ENCODE measurements at regions not wholly inside any gene's neighbourhood (a gene's known extent, or its start where the extent isn't known, plus 50 kb on each side); places are given as distances from the start of the nearest gene placed in this dataset.
A peak's percentile ranks its signal among the peaks of the same experiment; 100 is the strongest.

DNA sequence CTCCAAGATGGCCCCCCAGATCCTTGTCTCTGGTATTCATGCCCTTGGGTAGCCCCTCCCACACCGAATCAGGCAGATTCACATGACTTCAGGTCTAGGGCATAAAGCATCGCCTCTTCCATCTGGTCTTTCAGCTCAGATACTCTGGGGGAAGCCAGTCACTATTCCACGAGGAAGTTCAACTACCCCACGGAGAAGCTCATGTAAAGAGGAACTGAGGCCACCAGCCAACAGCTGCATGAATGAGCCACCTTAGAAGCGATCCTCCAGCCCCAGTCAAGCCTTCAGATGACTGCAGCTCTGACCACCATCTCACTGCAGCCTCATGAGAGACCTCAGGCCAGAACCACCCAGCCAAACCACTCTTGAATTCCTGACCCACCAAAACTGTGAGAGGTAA, 54.1 kb downstream of the SOCS3 start:
- Mint-ChIP-seq H3K4me1 (ENCODE audit: unreplicated experiment) (peaks cover 14% of the 10 kb centered on the region), H3K27me3 (ENCODE audit: unreplicated experiment) (peaks cover 6% of the 10 kb centered on the region), H3K9me3 (ENCODE audit: unreplicated experiment) (no peaks in the 10 kb centered on the region), H3K4me3 (ENCODE audit: unreplicated experiment) (no peak overlapping the region), H3K27ac (ENCODE audit: unreplicated experiment) (no peak overlapping the region), H3K36me3 (ENCODE audit: low read depth, unreplicated experiment) (no peaks in the 10 kb centered on the region)
- TF ChIP-seq, protein P1, sequence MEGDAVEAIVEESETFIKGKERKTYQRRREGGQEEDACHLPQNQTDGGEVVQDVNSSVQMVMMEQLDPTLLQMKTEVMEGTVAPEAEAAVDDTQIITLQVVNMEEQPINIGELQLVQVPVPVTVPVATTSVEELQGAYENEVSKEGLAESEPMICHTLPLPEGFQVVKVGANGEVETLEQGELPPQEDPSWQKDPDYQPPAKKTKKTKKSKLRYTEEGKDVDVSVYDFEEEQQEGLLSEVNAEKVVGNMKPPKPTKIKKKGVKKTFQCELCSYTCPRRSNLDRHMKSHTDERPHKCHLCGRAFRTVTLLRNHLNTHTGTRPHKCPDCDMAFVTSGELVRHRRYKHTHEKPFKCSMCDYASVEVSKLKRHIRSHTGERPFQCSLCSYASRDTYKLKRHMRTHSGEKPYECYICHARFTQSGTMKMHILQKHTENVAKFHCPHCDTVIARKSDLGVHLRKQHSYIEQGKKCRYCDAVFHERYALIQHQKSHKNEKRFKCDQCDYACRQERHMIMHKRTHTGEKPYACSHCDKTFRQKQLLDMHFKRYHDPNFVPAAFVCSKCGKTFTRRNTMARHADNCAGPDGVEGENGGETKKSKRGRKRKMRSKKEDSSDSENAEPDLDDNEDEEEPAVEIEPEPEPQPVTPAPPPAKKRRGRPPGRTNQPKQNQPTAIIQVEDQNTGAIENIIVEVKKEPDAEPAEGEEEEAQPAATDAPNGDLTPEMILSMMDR (IDR thresholded peaks at IDR 0.05; ENCODE audit: unreplicated experiment) = no peak
- DNase-seq (ENCODE audit: low spot score) = no peak

GRCh38 chr17:78304549-78305037, 55.3 kb downstream of the SOCS3 start:
- Mint-ChIP-seq H3K27ac (ENCODE audit: unreplicated experiment) (no peak overlapping the region), H3K4me3 (ENCODE audit: unreplicated experiment) (no peak overlapping the region), H3K9me3 (ENCODE audit: unreplicated experiment) (no peaks in the 10 kb centered on the region)

DNA sequence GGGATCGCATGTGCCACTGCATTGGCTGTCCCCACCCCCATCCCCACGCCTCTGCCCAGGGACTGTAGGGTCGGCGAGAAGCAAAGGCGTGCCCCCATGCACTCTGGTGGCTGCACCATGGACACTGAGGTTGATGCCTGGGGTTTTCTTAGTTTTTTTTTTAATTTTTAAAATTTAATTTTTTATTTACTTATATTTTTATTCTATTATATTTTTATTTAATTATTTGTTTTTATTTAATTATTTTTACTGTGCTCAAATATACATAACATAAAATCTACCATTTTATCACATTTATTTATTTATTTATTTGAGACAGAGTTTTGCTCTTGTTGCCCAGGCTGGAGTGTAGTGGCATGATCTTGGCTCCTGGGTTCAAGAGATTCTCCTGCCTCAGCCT, 57.4 kb downstream of the SOCS3 start:
- H3K36me3 Mint-ChIP-seq (ENCODE audit: low read depth, unreplicated experiment) = no peaks in the 10 kb centered on the region
- H3K9me3 Mint-ChIP-seq (ENCODE audit: unreplicated experiment) = no peaks in the 10 kb centered on the region
- H3K27ac Mint-ChIP-seq (ENCODE audit: unreplicated experiment) = no peak overlapping the region
- H3K27me3 Mint-ChIP-seq (ENCODE audit: unreplicated experiment) = peaks cover 8% of the 10 kb centered on the region
- DNase-seq (ENCODE audit: low spot score) = no peak
- no peak overlapping the region for H3K4me3 Mint-ChIP-seq (ENCODE audit: unreplicated experiment)
- TF ChIP-seq, protein P1 (IDR thresholded peaks at IDR 0.05; ENCODE audit: unreplicated experiment) = no peak
- H3K4me1 Mint-ChIP-seq (ENCODE audit: unreplicated experiment) = peaks cover 16% of the 10 kb centered on the region

More at GRCh38 chr17:78304549-78305037, 55.3 kb downstream of the SOCS3 start:
- Mint-ChIP-seq H3K27me3 (ENCODE audit: unreplicated experiment) (peaks cover 8% of the 10 kb centered on the region), H3K36me3 (ENCODE audit: low read depth, unreplicated experiment) (no peaks in the 10 kb centered on the region), H3K4me1 (ENCODE audit: unreplicated experiment) (peaks cover 16% of the 10 kb centered on the region)
- TF ChIP-seq, protein P1 (IDR thresholded peaks at IDR 0.05; ENCODE audit: unreplicated experiment) = no peak
- DNase-seq (ENCODE audit: low spot score) = no peak

GRCh38 chr17:78301821-78302213, 58.1 kb downstream of the SOCS3 start:
- TF ChIP-seq, protein P1 (IDR thresholded peaks at IDR 0.05; ENCODE audit: unreplicated experiment) = no peak
- H3K4me3 Mint-ChIP-seq (ENCODE audit: unreplicated experiment) = no peak overlapping the region
- peaks cover 8% of the 10 kb centered on the region for H3K27me3 Mint-ChIP-seq (ENCODE audit: unreplicated experiment)
- no peak for DNase-seq (ENCODE audit: low spot score)
- H3K36me3 Mint-ChIP-seq (ENCODE audit: low read depth, unreplicated experiment) = no peaks in the 10 kb centered on the region
- peaks cover 16% of the 10 kb centered on the region for H3K4me1 Mint-ChIP-seq (ENCODE audit: unreplicated experiment)
- no peak overlapping the region for H3K27ac Mint-ChIP-seq (ENCODE audit: unreplicated experiment)
- no peaks in the 10 kb centered on the region for H3K9me3 Mint-ChIP-seq (ENCODE audit: unreplicated experiment)

GRCh38 chr17:78300962-78301820, 58.7 kb downstream of the SOCS3 start:
- DNase-seq (ENCODE audit: low spot score) = no peak
- no peaks in the 10 kb centered on the region for H3K9me3 Mint-ChIP-seq (ENCODE audit: unreplicated experiment)
- TF ChIP-seq, protein P1 (IDR thresholded peaks at IDR 0.05; ENCODE audit: unreplicated experiment) = no peak
- H3K4me1 Mint-ChIP-seq (ENCODE audit: unreplicated experiment) = peaks cover 16% of the 10 kb centered on the region
- H3K36me3 Mint-ChIP-seq (ENCODE audit: low read depth, unreplicated experiment) = no peaks in the 10 kb centered on the region
- peaks cover 8% of the 10 kb centered on the region for H3K27me3 Mint-ChIP-seq (ENCODE audit: unreplicated experiment)
- peak overlapping the region; percentile 45 for H3K27ac Mint-ChIP-seq (ENCODE audit: unreplicated experiment)
- H3K4me3 Mint-ChIP-seq (ENCODE audit: unreplicated experiment) = no peak overlapping the region
